Activated CD4-positive, alpha-beta T cell treated with anti-CD3 and anti-CD28 coated beads, Interleukin-2, amount 10 ng/mL, durations not matched to agents 7 days and 5 days (primary cell): ENCODE measurements at regions not wholly inside any gene's neighbourhood (a gene's known extent, or its start where the extent isn't known, plus 50 kb on each side); places are given as distances from the start of the nearest gene placed in this dataset.

Source experiments
- CTCF ChIA-PET: fragments of 350-600 bp; sonication (Branson Sonifier 250); formaldehyde crosslinking; loops from one replicate; lab custom pipeline; 2021; ENCODE audit warnings: antibody characterized with exemption; lab: Charles Lee
- POLR2A ChIA-PET: fragments of 350-600 bp; sonication (Branson Sonifier 250); formaldehyde crosslinking; loops from one replicate; lab custom pipeline; 2021; ENCODE audit warnings: antibody characterized with exemption; lab: Charles Lee
- DNase-seq: peaks from one replicate; pipeline ENCODE4 v3.0.0-alpha.2; 2020
- H3K27ac Mint-ChIP-seq: one replicate; pipeline ENCODE4 v1.8.0; 2021; ENCODE audit warnings: mild to moderate bottlenecking, moderate library complexity, mixed read lengths
- H3K27me3 Mint-ChIP-seq: one replicate; pipeline ENCODE4 v1.8.0; 2021; ENCODE audit warnings: mixed read lengths
- H3K36me3 Mint-ChIP-seq: one replicate; pipeline ENCODE4 v1.8.0; 2021; ENCODE audit warnings: low read depth, mixed read lengths
- H3K4me1 Mint-ChIP-seq: one replicate; pipeline ENCODE4 v1.8.0; 2021; ENCODE audit warnings: mixed read lengths
- H3K4me3 Mint-ChIP-seq: one replicate; pipeline ENCODE4 v1.8.0; 2021; ENCODE audit warnings: mild to moderate bottlenecking, moderate library complexity, mixed read lengths
- H3K9me3 Mint-ChIP-seq: one replicate; pipeline ENCODE4 v1.8.0; 2021; ENCODE audit warnings: mixed read lengths

DNA sequence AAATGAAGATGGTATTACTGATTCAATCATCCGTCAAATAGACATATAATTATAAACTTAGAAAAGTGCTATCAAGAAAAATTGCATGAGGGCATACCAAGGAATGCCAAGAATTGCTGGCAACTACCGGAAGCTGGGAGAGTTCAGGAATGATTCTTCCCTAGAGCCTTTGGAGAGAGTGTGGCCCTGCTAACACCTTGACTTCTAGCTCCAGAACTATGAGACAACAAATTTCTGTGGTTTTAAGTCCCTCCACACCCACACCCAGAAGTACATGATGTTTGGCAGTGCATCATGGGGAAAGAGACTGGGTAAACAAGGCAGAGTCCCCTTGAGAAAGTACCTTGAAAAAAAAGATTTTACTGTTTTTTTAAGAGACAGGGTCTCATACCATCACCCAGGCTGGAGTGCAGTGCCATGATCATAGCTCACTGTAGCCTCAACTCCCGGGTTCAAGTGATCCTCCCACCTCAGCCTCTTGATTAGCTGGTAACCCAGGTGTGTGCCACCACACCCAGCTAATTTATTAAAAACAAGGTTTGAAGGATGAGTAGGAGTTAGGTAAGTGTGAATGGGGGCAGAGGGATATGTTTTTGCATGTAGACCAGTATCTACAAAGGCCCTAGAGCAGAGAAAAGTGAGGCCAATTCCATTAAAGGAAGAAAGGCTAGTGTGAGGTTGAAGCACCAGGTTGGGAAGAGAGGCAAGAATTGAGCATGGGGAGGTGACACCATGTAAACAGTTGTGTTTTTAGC lies 53.1 kb downstream of the GSX2 start:
- Mint-ChIP-seq H3K4me1 (no peaks in the 10 kb centered on the region), H3K9me3 (peaks cover 4% of the 10 kb centered on the region), H3K27ac (no peak overlapping the region), H3K4me3 (no peak overlapping the region), H3K27me3 (peaks cover 17% of the 10 kb centered on the region), H3K36me3 (no peaks in the 10 kb centered on the region)
- ChIA-PET CTCF (no interaction called here), POLR2A (no interaction called here)
- no peak for DNase-seq

DNA sequence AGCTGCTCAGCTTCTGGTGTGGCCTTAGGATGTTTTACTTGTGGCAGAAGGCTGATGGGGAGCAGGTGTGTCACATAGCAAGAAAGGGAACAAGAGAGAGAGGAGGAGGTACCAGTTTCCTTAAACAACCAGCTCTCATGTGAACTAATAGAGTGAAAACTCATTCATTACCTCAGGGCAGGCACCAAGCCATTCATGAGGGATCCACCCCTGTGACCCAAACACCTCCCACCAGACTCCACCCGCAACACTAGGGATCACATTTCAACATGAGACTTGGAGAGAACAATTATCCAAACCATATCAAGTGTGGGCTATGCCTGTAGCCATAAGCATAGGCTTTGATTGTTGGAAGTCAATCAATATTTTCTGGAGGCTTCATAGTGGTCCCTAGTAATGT lies 56.0 kb downstream of the GSX2 start:
- ChIA-PET CTCF (no interaction called here), POLR2A (no interaction called here)
- Mint-ChIP-seq H3K4me1 (no peaks in the 10 kb centered on the region), H3K27me3 (peaks cover 2% of the 10 kb centered on the region), H3K9me3 (peaks cover 4% of the 10 kb centered on the region), H3K4me3 (no peak overlapping the region), H3K36me3 (no peaks in the 10 kb centered on the region), H3K27ac (no peak overlapping the region)
- no peak for DNase-seq

- Mint-ChIP-seq H3K4me3 (no peak overlapping the region), H3K4me1 (no peaks in the 10 kb centered on the region), H3K27ac (no peak overlapping the region), H3K27me3 (no peaks in the 10 kb centered on the region), H3K9me3 (peaks cover 4% of the 10 kb centered on the region), H3K36me3 (no peaks in the 10 kb centered on the region)
- ChIA-PET CTCF (no interaction called here), POLR2A (no interaction called here)
- no peak for DNase-seq
Measured at GRCh38 chr4:54157606-54158005, 57.6 kb downstream of the GSX2 start.

GRCh38 chr4:54159543-54159942 lies 59.6 kb downstream of the GSX2 start:
- no peak overlapping the region for H3K27ac Mint-ChIP-seq
- CTCF ChIA-PET: no interaction called here
- no peak for DNase-seq
- no peaks in the 10 kb centered on the region for H3K36me3 Mint-ChIP-seq
- H3K4me1 Mint-ChIP-seq: no peaks in the 10 kb centered on the region
- H3K9me3 Mint-ChIP-seq: peaks cover 4% of the 10 kb centered on the region
- POLR2A ChIA-PET: no interaction called here
- H3K27me3 Mint-ChIP-seq: no peaks in the 10 kb centered on the region
- H3K4me3 Mint-ChIP-seq: no peak overlapping the region

- Mint-ChIP-seq H3K4me3 (no peak overlapping the region), H3K27me3 (no peaks in the 10 kb centered on the region), H3K27ac (no peak overlapping the region), H3K36me3 (no peaks in the 10 kb centered on the region), H3K4me1 (no peaks in the 10 kb centered on the region), H3K9me3 (no peaks in the 10 kb centered on the region)
- ChIA-PET POLR2A (no interaction called here), CTCF (no interaction called here)
- DNase-seq: no peak
Measured at GRCh38 chr4:54165011-54165410, 64.1 kb upstream of the PDGFRA start.

DNA sequence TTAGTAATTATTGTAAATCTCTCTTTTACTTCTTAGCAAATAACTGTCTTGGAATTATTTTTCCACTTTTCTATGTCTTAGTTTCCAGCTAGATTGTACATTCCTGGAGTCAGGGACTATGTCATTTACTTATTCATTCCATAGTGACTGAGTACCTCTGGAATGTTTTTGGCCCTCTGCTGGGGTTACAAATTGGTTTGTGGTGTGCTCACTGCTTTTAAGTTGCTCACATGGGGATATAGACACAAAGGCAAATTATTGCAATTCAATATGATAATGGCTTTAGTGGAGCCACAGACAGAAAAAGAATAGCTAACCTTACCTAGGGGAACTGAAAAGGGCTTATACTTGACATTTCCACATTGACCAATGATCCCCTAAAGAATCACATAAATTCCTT lies 63.7 kb upstream of the PDGFRA start:
- no peaks in the 10 kb centered on the region for H3K4me1 Mint-ChIP-seq

DNA sequence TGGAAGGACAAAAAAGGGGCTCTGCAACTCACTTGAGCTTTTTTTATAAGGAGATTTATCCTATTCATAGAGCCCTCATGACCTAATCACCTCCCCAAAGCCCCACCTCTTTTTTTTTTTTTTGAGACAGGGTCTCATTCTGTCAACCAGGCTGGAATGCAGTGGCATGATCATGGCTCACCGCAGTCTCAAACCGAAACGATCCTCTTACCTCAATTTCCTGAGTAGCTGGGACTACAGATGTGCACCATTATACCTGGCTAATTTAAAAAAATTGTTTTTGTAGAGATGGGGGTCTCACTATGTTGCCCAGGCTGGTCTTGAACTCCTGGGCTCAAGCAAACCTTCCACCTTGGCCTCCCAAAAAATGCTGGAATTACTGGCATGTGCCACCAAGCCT lies 61.6 kb upstream of the PDGFRA start:
- Mint-ChIP-seq H3K27ac (no peak overlapping the region), H3K27me3 (no peaks in the 10 kb centered on the region), H3K9me3 (no peaks in the 10 kb centered on the region), H3K36me3 (no peaks in the 10 kb centered on the region), H3K4me1 (no peaks in the 10 kb centered on the region), H3K4me3 (no peak overlapping the region)
- DNase-seq: no peak
- ChIA-PET POLR2A (no interaction called here), CTCF (no interaction called here)

More for the DNA sequence above, 63.7 kb upstream of the PDGFRA start:
- no peak for DNase-seq
- H3K36me3 Mint-ChIP-seq: no peaks in the 10 kb centered on the region
- H3K27ac Mint-ChIP-seq: no peak overlapping the region
- CTCF ChIA-PET: no interaction called here
- H3K27me3 Mint-ChIP-seq: no peaks in the 10 kb centered on the region
- POLR2A ChIA-PET: no interaction called here
- no peak overlapping the region for H3K4me3 Mint-ChIP-seq
- H3K9me3 Mint-ChIP-seq: no peaks in the 10 kb centered on the region

DNA sequence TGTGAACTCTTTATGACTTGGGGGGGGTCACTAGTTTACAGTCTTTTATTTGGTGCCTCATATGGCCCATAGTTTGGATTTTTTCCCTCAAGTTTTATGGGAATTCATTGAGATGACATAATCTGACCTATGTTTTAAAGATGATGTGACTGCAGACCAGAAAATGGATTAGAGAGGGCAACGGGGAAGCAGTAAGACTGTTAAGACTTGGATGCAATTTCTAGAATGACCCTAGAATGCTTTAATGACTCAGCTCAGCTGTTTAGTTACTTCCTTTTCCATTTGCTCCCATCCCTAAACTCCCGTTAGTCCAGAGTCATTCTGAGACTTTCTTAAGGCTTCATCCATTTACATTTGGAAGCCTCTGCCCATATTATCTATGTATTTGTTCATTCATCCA lies 59.9 kb upstream of the PDGFRA start:
- H3K9me3 Mint-ChIP-seq: no peaks in the 10 kb centered on the region
- H3K4me1 Mint-ChIP-seq: no peaks in the 10 kb centered on the region
- ChIA-PET POLR2A (no interaction called here), CTCF (interaction anchor here (1.0 to 1.3 kb wide), 2 partner anchors 15 to 31 kb away, joined by 3 read pairs; no protein-coding TSS in a partner anchor)
- no peaks in the 10 kb centered on the region for H3K27me3 Mint-ChIP-seq
- DNase-seq: no peak
- H3K27ac Mint-ChIP-seq: no peak overlapping the region
- no peak overlapping the region for H3K4me3 Mint-ChIP-seq
- H3K36me3 Mint-ChIP-seq: no peaks in the 10 kb centered on the region

DNA sequence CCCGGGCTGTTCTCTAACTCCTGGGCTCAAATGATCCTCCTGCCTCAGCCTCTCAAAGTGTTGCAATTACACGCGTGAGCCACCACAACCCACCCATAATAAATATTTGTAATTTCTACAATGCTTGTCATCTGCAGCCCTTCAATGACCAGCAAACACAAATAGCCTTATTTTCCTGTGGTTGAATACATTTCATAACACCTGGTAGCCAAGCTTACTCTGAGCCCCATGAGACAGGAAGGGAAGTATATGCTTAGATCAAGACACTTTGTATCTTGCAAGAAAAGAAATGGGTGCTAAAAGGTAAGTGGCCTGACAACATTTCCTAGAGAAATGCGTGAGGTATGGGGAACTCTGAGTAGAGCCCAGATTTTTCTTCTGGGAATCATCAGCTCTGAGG lies 56.9 kb upstream of the PDGFRA start:
- no peaks in the 10 kb centered on the region for H3K36me3 Mint-ChIP-seq
- no peaks in the 10 kb centered on the region for H3K4me1 Mint-ChIP-seq
- no peaks in the 10 kb centered on the region for H3K9me3 Mint-ChIP-seq
- DNase-seq: no peak
- no peak overlapping the region for H3K4me3 Mint-ChIP-seq
- POLR2A ChIA-PET: no interaction called here
- H3K27ac Mint-ChIP-seq: no peak overlapping the region
- peaks cover 3% of the 10 kb centered on the region for H3K27me3 Mint-ChIP-seq
- CTCF ChIA-PET: interaction anchor here (0.7 kb wide), 1 partner anchor 1328 kb away, joined by 3 read pairs; no protein-coding TSS in a partner anchor

DNA sequence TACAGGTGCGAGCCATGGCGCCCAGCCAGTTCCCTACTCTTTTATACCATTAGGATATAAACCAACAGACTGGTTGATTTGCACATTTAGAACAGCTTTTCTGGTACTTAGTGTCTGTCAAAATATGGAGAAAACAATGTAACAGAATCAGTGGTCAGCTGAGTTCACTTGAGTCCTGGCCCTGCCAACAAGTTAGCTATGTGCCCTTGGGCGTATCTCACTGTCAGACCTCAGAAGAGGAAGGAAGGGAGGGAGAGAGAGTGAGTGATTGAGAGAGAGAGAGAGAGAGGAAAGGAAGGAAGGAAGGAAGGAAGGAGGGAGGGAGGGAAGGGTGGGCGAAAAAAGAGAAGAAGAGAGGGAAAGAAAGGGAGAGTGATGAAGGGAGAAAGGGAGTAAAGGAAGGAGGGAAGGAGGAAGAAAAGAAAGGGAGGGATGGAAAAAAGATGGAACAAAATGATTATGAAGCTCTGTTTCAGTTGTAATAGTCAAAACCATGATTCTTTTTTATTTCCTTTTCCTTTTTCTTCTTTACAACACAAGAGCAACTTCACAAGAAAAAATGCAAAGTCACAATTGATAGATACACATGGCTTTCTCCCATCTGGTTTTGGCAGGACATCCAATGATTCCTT lies 55.7 kb upstream of the PDGFRA start:
- DNase-seq: no peak
- ChIA-PET POLR2A (no interaction called here), CTCF (no interaction called here)
- Mint-ChIP-seq H3K27me3 (peaks cover 3% of the 10 kb centered on the region), H3K4me1 (no peaks in the 10 kb centered on the region), H3K27ac (no peak overlapping the region), H3K9me3 (no peaks in the 10 kb centered on the region), H3K36me3 (no peaks in the 10 kb centered on the region), H3K4me3 (no peak overlapping the region)

GRCh38 chr4:54176202-54176601 lies 52.9 kb upstream of the PDGFRA start:
- CTCF ChIA-PET: no interaction called here
- H3K9me3 Mint-ChIP-seq: no peaks in the 10 kb centered on the region
- no peaks in the 10 kb centered on the region for H3K36me3 Mint-ChIP-seq
- no peaks in the 10 kb centered on the region for H3K4me1 Mint-ChIP-seq
- POLR2A ChIA-PET: no interaction called here
- no peak overlapping the region for H3K27ac Mint-ChIP-seq
- DNase-seq: no peak
- H3K27me3 Mint-ChIP-seq: peaks cover 3% of the 10 kb centered on the region
- H3K4me3 Mint-ChIP-seq: no peak overlapping the region
